ENCODE measurements at regions not wholly inside any gene's neighbourhood (a gene's known extent, or its start where the extent isn't known, plus 50 kb on each side); places are given as distances from the start of the nearest gene placed in this dataset.

GRCh38 chr3:99319961-99320360 is 318.4 kb upstream of the COL8A1 start:
- TF ChIP-seq CTCF (IDR thresholded peaks at IDR 0.05) (no peak), POLR2A (IDR thresholded peaks at IDR 0.05) (no peak)

All from sigmoid colon (tissue), 3 donors.